ENCODE measurements at regions not wholly inside any gene's neighbourhood (a gene's known extent, or its start where the extent isn't known, plus 50 kb on each side); places are given as distances from the start of the nearest gene placed in this dataset.

- peak; percentile 84 for DNase-seq (ENCODE audit: low spot score)
Measured at GRCh38 chr6:156564127-156564806, 212.9 kb upstream of the ARID1B start.

GRCh38 chr6:156563714-156564113, 213.5 kb upstream of the ARID1B start:
- no peak for DNase-seq (ENCODE audit: low spot score)

GRCh38 chr6:156562636-156563035, 214.5 kb upstream of the ARID1B start:
- no peak for DNase-seq (ENCODE audit: low spot score)

- no peak for DNase-seq (ENCODE audit: low spot score)
Measured at GRCh38 chr6:156562019-156562418, 215.2 kb upstream of the ARID1B start.

- no peak for DNase-seq (ENCODE audit: low spot score)
Measured at GRCh38 chr6:156560476-156560875, 216.7 kb upstream of the ARID1B start.

- DNase-seq (ENCODE audit: low spot score): no peak
Measured at GRCh38 chr6:156559162-156559690, 218.0 kb upstream of the ARID1B start.

- DNase-seq (ENCODE audit: low spot score): no peak
Measured at GRCh38 chr6:156557911-156558259, 219.3 kb upstream of the ARID1B start.

GRCh38 chr6:156557251-156557910, 219.8 kb upstream of the ARID1B start:
- DNase-seq (ENCODE audit: low spot score): peak; percentile 81

- no peak for DNase-seq (ENCODE audit: low spot score)
Measured at GRCh38 chr6:156556811-156557210, 220.4 kb upstream of the ARID1B start.

- DNase-seq (ENCODE audit: low spot score): no peak
Measured at GRCh38 chr6:156555116-156555515, 222.1 kb upstream of the ARID1B start.

GRCh38 chr6:156554160-156554559, 223.0 kb upstream of the ARID1B start:
- DNase-seq (ENCODE audit: low spot score): no peak

- no peak for DNase-seq (ENCODE audit: low spot score)
Measured at GRCh38 chr6:156552849-156553248, 224.3 kb upstream of the ARID1B start.

- no peak for DNase-seq (ENCODE audit: low spot score)
Measured at GRCh38 chr6:156550949-156551348, 226.2 kb upstream of the ARID1B start.

GRCh38 chr6:156545931-156546330, 231.2 kb upstream of the ARID1B start:
- DNase-seq (ENCODE audit: low spot score): no peak

- DNase-seq (ENCODE audit: low spot score): no peak
Measured at GRCh38 chr6:156545021-156545420, 232.2 kb upstream of the ARID1B start.

- DNase-seq (ENCODE audit: low spot score): no peak
Measured at GRCh38 chr6:156544046-156544445, 233.1 kb upstream of the ARID1B start.

- peak; percentile 62 for DNase-seq (ENCODE audit: low spot score)
Measured at GRCh38 chr6:156543431-156543830, 233.7 kb upstream of the ARID1B start.

- DNase-seq (ENCODE audit: low spot score): no peak
Measured at GRCh38 chr6:156538875-156539660, 238.1 kb upstream of the ARID1B start.

- no peak for DNase-seq (ENCODE audit: low spot score)
Measured at GRCh38 chr6:156534594-156534993, 242.6 kb upstream of the ARID1B start.

GRCh38 chr6:156533872-156534524, 243.2 kb upstream of the ARID1B start:
- DNase-seq (ENCODE audit: low spot score): no peak

- DNase-seq (ENCODE audit: low spot score): no peak
Measured at GRCh38 chr6:156526081-156526480, 251.1 kb upstream of the ARID1B start.

- no peak for DNase-seq (ENCODE audit: low spot score)
Measured at GRCh38 chr6:156525541-156525940, 251.6 kb upstream of the ARID1B start.

All from Ammon's horn (tissue), 1 donor.